ENCODE measurements at regions not wholly inside any gene's neighbourhood (a gene's known extent, or its start where the extent isn't known, plus 50 kb on each side); places are given as distances from the start of the nearest gene placed in this dataset.

DNA sequence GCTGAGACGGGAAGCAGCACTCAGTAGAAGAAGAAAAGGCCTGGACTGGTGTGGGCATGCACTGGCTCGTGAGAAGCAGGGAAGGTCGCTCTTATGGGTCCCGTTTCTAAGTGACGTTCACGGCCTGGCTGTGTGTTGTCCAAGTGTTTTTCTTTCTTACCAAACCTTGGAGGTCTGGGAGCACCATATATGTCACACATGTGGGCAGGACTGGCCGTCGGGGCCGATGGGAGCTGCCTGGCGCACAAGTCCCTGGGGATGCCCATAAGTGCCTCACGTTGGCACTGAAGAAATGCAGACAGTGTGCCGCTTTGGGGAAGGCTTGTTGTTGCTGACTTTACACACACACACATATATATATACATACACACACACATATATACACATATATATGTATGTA is 86.0 kb upstream of the DUSP22 start:
- Histone ChIP-seq H3K27ac (no peak overlapping the region), H3K9me3 (ENCODE audit: insufficient read depth, low read depth) (no peaks in the 10 kb centered on the region), H3K9me2 (ENCODE audit: insufficient read depth) (no peaks in the 10 kb centered on the region), H3K79me2 (ENCODE audit: low read depth) (no peaks in the 10 kb centered on the region), H4K20me1 (ENCODE audit: insufficient read depth) (no peaks in the 10 kb centered on the region), H3K27me3 (ENCODE audit: insufficient read depth, low read depth) (peaks cover 50% of the 10 kb centered on the region), H3K4me3 (no peak overlapping the region), H2AFZ (no peak overlapping the region), H3K36me3 (ENCODE audit: low read depth) (no peaks in the 10 kb centered on the region), H3K4me2 (no peak overlapping the region), H3K4me1 (replicated peaks; ENCODE audit: insufficient read depth) (no peaks in the 10 kb centered on the region), H3F3A (ENCODE audit: insufficient read depth, low read depth) (no peaks in the 10 kb centered on the region)
- TF ChIP-seq, protein P1, sequence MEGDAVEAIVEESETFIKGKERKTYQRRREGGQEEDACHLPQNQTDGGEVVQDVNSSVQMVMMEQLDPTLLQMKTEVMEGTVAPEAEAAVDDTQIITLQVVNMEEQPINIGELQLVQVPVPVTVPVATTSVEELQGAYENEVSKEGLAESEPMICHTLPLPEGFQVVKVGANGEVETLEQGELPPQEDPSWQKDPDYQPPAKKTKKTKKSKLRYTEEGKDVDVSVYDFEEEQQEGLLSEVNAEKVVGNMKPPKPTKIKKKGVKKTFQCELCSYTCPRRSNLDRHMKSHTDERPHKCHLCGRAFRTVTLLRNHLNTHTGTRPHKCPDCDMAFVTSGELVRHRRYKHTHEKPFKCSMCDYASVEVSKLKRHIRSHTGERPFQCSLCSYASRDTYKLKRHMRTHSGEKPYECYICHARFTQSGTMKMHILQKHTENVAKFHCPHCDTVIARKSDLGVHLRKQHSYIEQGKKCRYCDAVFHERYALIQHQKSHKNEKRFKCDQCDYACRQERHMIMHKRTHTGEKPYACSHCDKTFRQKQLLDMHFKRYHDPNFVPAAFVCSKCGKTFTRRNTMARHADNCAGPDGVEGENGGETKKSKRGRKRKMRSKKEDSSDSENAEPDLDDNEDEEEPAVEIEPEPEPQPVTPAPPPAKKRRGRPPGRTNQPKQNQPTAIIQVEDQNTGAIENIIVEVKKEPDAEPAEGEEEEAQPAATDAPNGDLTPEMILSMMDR (conservative IDR thresholded peaks at IDR 0.05): no peak
- TF ChIP-seq EZH2 (IDR thresholded peaks at IDR 0.05; ENCODE audit: low read depth): no peak
- ChIA-PET CTCF (no interaction called here), POLR2A (ENCODE audit: unreplicated experiment) (no interaction called here)
- BruUV-seq (replicated peaks): no TSS peak
- no peak for DNase-seq
- intact Hi-C loops (cut with micrococcal nuclease; ENCODE audit: unreplicated experiment): no loop called here

DNA sequence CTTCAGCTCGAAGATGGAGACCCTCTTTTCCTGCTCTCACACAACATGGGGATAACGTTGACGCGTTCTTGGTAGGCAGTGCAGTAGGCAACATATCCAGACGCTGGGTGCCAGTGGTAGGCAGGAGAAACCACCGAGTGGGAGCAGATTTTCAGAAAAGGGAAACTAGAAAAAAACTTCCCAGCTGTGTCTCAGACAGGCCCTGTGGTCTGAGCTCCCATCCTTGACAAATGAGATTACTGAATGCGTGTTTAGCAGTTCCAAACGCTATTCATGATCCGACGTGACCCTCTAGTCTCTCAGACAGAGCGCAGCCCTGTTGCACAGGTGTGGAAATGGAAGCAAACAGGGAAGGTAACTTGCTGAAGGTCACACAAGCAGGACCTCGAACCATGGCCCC is 83.9 kb upstream of the DUSP22 start:
- intact Hi-C loops (cut with micrococcal nuclease; ENCODE audit: unreplicated experiment): no loop called here
- DNase-seq: no peak
- Histone ChIP-seq H4K20me1 (ENCODE audit: insufficient read depth) (no peaks in the 10 kb centered on the region), H3K4me2 (no peak overlapping the region), H3K27ac (no peak overlapping the region), H3K36me3 (ENCODE audit: low read depth) (no peaks in the 10 kb centered on the region), H3K9me3 (ENCODE audit: insufficient read depth, low read depth) (no peaks in the 10 kb centered on the region), H3K79me2 (ENCODE audit: low read depth) (no peaks in the 10 kb centered on the region), H3K27me3 (ENCODE audit: insufficient read depth, low read depth) (peaks cover 55% of the 10 kb centered on the region), H3K9me2 (ENCODE audit: insufficient read depth) (no peaks in the 10 kb centered on the region), H2AFZ (no peak overlapping the region), H3K4me1 (replicated peaks; ENCODE audit: insufficient read depth) (no peaks in the 10 kb centered on the region), H3F3A (ENCODE audit: insufficient read depth, low read depth) (no peaks in the 10 kb centered on the region), H3K4me3 (no peak overlapping the region)
- BruUV-seq (replicated peaks): no TSS peak
- ChIA-PET CTCF (no interaction called here), POLR2A (ENCODE audit: unreplicated experiment) (no interaction called here)
- TF ChIP-seq EZH2 (IDR thresholded peaks at IDR 0.05; ENCODE audit: low read depth): no peak
- TF ChIP-seq, protein P1 (conservative IDR thresholded peaks at IDR 0.05): no peak

DNA sequence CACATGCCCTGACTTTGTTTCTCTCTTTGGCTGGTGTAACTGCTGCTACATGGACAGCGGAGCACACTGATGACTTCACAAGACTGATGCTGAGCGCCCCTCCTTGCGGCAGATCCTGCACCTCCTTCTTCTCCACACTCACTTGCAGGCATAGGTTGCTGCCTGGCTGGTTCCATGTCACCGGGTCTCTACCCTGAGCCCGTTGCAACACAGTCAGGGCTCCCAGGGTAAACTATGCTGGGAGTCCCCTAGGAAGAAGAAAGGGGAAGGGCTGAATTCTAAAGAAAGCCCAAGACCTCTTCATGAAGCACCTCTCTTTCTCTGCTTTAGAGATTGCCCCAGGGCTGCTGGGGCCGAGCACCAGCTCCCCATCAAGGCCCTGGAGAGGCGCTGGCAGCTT is 83.3 kb upstream of the DUSP22 start:
- Histone ChIP-seq H3F3A (ENCODE audit: insufficient read depth, low read depth) (no peaks in the 10 kb centered on the region), H3K4me3 (no peak overlapping the region), H3K4me2 (no peak overlapping the region), H4K20me1 (ENCODE audit: insufficient read depth) (no peaks in the 10 kb centered on the region), H3K27ac (no peak overlapping the region), H2AFZ (no peak overlapping the region), H3K9me2 (ENCODE audit: insufficient read depth) (no peaks in the 10 kb centered on the region), H3K79me2 (ENCODE audit: low read depth) (no peaks in the 10 kb centered on the region), H3K9me3 (ENCODE audit: insufficient read depth, low read depth) (no peaks in the 10 kb centered on the region), H3K4me1 (replicated peaks; ENCODE audit: insufficient read depth) (no peaks in the 10 kb centered on the region), H3K27me3 (ENCODE audit: insufficient read depth, low read depth) (peaks cover 55% of the 10 kb centered on the region), H3K36me3 (ENCODE audit: low read depth) (no peaks in the 10 kb centered on the region)
- CTCF ChIA-PET: no interaction called here
- BruUV-seq (replicated peaks): no TSS peak
- intact Hi-C loops (cut with micrococcal nuclease; ENCODE audit: unreplicated experiment): no loop called here
- no peak for DNase-seq
- POLR2A ChIA-PET (ENCODE audit: unreplicated experiment): no interaction called here
- TF ChIP-seq EZH2 (IDR thresholded peaks at IDR 0.05; ENCODE audit: low read depth): no peak
- TF ChIP-seq, protein P1 (conservative IDR thresholded peaks at IDR 0.05): no peak

Data from PC-9 (cell line).